ENCODE measurements at regions not wholly inside any gene's neighbourhood (a gene's known extent, or its start where the extent isn't known, plus 50 kb on each side); places are given as distances from the start of the nearest gene placed in this dataset.
"Not testable (repeated sequence)": the region's sequence is repeated elsewhere in the genome, so short reads cannot be mapped to it uniquely, and the experiment has no call there.

DNA sequence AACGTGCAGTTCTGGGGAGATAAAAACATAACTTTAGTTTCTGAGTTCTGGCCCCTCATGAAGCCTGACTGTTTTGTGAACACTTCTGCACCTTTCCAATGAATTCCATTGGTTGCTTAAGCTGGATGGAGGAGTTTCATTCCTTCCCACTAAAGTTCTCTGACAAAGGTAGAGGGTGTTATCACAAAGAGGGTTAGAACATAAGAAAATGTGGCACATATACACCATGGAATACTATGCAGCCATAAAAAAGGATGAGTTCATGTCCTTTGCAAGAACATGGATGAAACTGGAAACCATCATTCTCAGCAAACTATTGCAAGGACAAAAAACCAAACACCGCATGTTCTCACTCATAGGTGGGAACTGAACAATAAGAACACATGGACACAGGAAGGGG, 138.6 kb downstream of the LCA5 start:
- POLR2A ChIA-PET; FAIRE-seq; H3K9me1 ChIP-seq (ENCODE audit: control insufficient read depth, insufficient read depth, low read length); H3K9ac ChIP-seq (ENCODE audit: insufficient read depth in 1 of 2, low read depth in 2 of 2, low read length in 2 of 2); BruUV-seq (replicated peaks); H3K4me3 ChIP-seq; H3K4me2 ChIP-seq (ENCODE audit: insufficient read depth, low read length); H3K79me2 ChIP-seq (ENCODE audit: control insufficient read depth, insufficient read depth, low read length); H3K27ac ChIP-seq (ENCODE audit: extremely low read depth, low read depth, low read length); H3K4me1 ChIP-seq (replicated peaks in 1 of 2; ENCODE audit: control insufficient read depth in 2 of 2, insufficient read depth in 2 of 2, low read length in 2 of 2); DNase-seq (ENCODE audit: extremely low read depth in 1 of 4, low spot score in 3 of 4); H3K36me3 ChIP-seq (ENCODE audit: control insufficient read depth, insufficient read depth, low read length); H3K27me3 ChIP-seq (ENCODE audit: control insufficient read depth in 2 of 2, insufficient read depth in 2 of 2, low read length in 2 of 2); H3K9me3 ChIP-seq (replicated peaks; ENCODE audit: control insufficient read depth, insufficient read depth, low read depth, low read length); H2AFZ ChIP-seq (ENCODE audit: low read depth, low read length); intact Hi-C loops (cut with micrococcal nuclease); CTCF ChIA-PET (ENCODE audit: low intra/inter-chr PET ratio); in situ Hi-C loops (cut with MboI); H4K20me1 ChIP-seq (replicated peaks; ENCODE audit: control insufficient read depth, insufficient read depth, low read length); ATAC-seq: not testable (repeated sequence)
- WGBS (ENCODE audit: insufficient coverage, low coverage, missing lambda C conversion rate): 0% methylated on average over 1 of the region's 2 CpGs
- TF ChIP-seq RBM25 (IDR thresholded peaks at IDR 0.05; ENCODE audit: low read depth, low read length, severe bottlenecking) (peak; percentile 55), ZNF146 (CRISPR knock-in tag; IDR thresholded peaks at IDR 0.05; ENCODE audit: unreplicated experiment) (peak; percentile 60)

DNA sequence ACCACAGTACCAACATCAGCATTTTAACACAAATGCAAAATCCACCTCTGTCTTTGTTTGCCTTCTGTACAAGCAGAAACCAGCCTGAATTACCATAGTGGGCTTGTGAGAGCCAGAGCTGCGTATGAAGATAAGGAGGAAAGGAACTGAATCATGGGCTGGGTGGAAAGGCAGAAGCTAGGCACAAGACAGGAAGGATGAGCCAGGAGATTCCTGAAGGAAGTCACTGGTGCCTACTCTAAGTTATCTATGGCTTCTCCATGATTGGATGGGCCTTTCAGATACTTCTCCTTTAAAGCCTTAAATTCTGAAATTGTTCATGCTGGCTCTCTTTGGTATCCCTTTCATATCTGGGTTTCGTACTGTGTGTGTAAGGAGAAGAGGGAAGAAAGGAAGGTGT, 140.6 kb downstream of the LCA5 start:
- Histone ChIP-seq H3K4me1 (replicated peaks in 1 of 2; ENCODE audit: control insufficient read depth in 2 of 2, insufficient read depth in 2 of 2, low read length in 2 of 2) (no peaks in the 10 kb centered on the region), H3K9me1 (ENCODE audit: control insufficient read depth, insufficient read depth, low read length) (no peaks in the 10 kb centered on the region), H4K20me1 (replicated peaks; ENCODE audit: control insufficient read depth, insufficient read depth, low read length) (no peaks in the 10 kb centered on the region), H3K27ac (ENCODE audit: extremely low read depth, low read depth, low read length) (no peak overlapping the region), H3K4me2 (ENCODE audit: insufficient read depth, low read length) (no peak overlapping the region), H3K27me3 (ENCODE audit: control insufficient read depth in 2 of 2, insufficient read depth in 2 of 2, low read length in 2 of 2) (no peaks in the 10 kb centered on the region), H3K79me2 (ENCODE audit: control insufficient read depth, insufficient read depth, low read length) (no peaks in the 10 kb centered on the region), H3K9ac (ENCODE audit: insufficient read depth in 1 of 2, low read depth in 2 of 2, low read length in 2 of 2) (no peak overlapping the region), H3K4me3 (no peak overlapping the region), H2AFZ (ENCODE audit: low read depth, low read length) (0 out of 2 replicates have a peak overlapping the region, but pooled peaks have one; percentile 3), H3K9me3 (replicated peaks; ENCODE audit: control insufficient read depth, insufficient read depth, low read depth, low read length) (no peaks in the 10 kb centered on the region; the same call in 1 of the 2 replicates), H3K36me3 (ENCODE audit: control insufficient read depth, insufficient read depth, low read length) (no peaks in the 10 kb centered on the region)
- BruUV-seq (replicated peaks): no TSS peak
- intact Hi-C loops (cut with micrococcal nuclease) (no loop called here), in situ Hi-C loops (cut with MboI) (no loop called here)
- FAIRE-seq: no peak
- CTCF ChIA-PET (ENCODE audit: low intra/inter-chr PET ratio): no interaction called here
- POLR2A ChIA-PET: no interaction called here
- 13% methylated on average over 2 of the region's 2 CpGs for WGBS (ENCODE audit: insufficient coverage, low coverage, missing lambda C conversion rate)
- no peak for ATAC-seq
- DNase-seq (ENCODE audit: extremely low read depth in 1 of 4, low spot score in 3 of 4): peak in 1 of 4 experiments; percentile 42
- TF ChIP-seq ZBTB8A (IDR thresholded peaks at IDR 0.05; ENCODE audit: partially characterized antibody) (no peak), ARHGAP35 (IDR thresholded peaks at IDR 0.05; ENCODE audit: partially characterized antibody) (no peak), SIRT6 (IDR thresholded peaks at IDR 0.05; ENCODE audit: low read depth, low read length) (no peak), DIDO1 (tag; IDR thresholded peaks at IDR 0.05; ENCODE audit: low read depth) (no peak), HNRNPH1 (optimal IDR thresholded peaks at IDR 0.05; ENCODE audit: low read depth, low read length) (no peak), ZNF133 (CRISPR knock-in tag; IDR thresholded peaks at IDR 0.05) (no peak), TCF3 (CRISPR knock-in tag; IDR thresholded peaks at IDR 0.05) (0 out of 2 replicates have a peak, but pooled peaks have one; percentile 21), CBX2 (IDR thresholded peaks at IDR 0.05; ENCODE audit: insufficient read depth, low read length, poor library complexity, severe bottlenecking) (no peak), HDAC2 (IDR thresholded peaks at IDR 0.05) (no peak), ZNF76 (CRISPR knock-in tag; IDR thresholded peaks at IDR 0.05; ENCODE audit: borderline replicate concordance) (no peak), PHB2 (IDR thresholded peaks at IDR 0.05; ENCODE audit: low read depth) (no peak), ARNT (IDR thresholded peaks at IDR 0.05) (no peak)
- TF ChIP-seq, protein P1, sequence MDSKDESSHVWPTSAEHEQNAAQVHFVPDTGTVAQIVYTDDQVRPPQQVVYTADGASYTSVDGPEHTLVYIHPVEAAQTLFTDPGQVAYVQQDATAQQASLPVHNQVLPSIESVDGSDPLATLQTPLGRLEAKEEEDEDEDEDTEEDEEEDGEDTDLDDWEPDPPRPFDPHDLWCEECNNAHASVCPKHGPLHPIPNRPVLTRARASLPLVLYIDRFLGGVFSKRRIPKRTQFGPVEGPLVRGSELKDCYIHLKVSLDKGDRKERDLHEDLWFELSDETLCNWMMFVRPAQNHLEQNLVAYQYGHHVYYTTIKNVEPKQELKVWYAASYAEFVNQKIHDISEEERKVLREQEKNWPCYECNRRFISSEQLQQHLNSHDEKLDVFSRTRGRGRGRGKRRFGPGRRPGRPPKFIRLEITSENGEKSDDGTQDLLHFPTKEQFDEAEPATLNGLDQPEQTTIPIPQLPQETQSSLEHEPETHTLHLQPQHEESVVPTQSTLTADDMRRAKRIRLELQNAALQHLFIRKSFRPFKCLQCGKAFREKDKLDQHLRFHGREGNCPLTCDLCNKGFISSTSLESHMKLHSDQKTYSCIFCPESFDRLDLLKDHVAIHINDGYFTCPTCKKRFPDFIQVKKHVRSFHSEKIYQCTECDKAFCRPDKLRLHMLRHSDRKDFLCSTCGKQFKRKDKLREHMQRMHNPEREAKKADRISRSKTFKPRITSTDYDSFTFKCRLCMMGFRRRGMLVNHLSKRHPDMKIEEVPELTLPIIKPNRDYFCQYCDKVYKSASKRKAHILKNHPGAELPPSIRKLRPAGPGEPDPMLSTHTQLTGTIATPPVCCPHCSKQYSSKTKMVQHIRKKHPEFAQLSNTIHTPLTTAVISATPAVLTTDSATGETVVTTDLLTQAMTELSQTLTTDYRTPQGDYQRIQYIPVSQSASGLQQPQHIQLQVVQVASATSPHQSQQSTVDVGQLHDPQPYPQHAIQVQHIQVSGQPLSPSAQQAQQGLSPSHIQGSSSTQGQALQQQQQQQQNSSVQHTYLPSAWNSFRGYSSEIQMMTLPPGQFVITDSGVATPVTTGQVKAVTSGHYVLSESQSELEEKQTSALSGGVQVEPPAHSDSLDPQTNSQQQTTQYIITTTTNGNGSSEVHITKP (IDR thresholded peaks at IDR 0.05; ENCODE audit: partially characterized antibody): no peak

Data from K562 (cell line).